AG04449 (cell line): ENCODE measurements at regions not wholly inside any gene's neighbourhood (a gene's known extent, or its start where the extent isn't known, plus 50 kb on each side); places are given as distances from the start of the nearest gene placed in this dataset.

Experiments used
- CTCF ChIA-PET: fragments of 350-600 bp; formaldehyde crosslinking; extraction: SDS; loops from one replicate; lab custom pipeline; 2021; ENCODE audit warnings: antibody characterized with exemption; lab: Yijun Ruan, JAX
- POLR2A ChIA-PET: fragments of 400-600, 350-600 bp; formaldehyde crosslinking; extraction: SDS; loops from one replicate; lab custom pipeline; 2020; ENCODE audit warnings: antibody characterized with exemption, inconsistent platforms; lab: Yijun Ruan, JAX
- DNase-seq: peaks from one replicate; pipeline ENCODE4 v3.0.0-alpha.2; 2010; ENCODE audit warnings: low read depth, low spot score
- H3K4me3 ChIP-seq: 2 replicates; pipeline ENCODE4 v1.5.1; 2011; ENCODE audit warnings: low read depth, mild to moderate bottlenecking, control low read depth, low read length
- TF ChIP-seq, protein P1 (sequence below): IDR thresholded peaks from one replicate; pipeline ENCODE4 v1.5.1; 2011; ENCODE audit warnings: mild to moderate bottlenecking, moderate library complexity, low read length, control low read depth, inconsistent platforms; ENCODE audit not compliant: insufficient read depth; ENCODE audit errors: missing control alignments

GRCh38 chr10:123266971-123267370 is 112.8 kb downstream of the BUB3 start:
- TF ChIP-seq, protein P1, sequence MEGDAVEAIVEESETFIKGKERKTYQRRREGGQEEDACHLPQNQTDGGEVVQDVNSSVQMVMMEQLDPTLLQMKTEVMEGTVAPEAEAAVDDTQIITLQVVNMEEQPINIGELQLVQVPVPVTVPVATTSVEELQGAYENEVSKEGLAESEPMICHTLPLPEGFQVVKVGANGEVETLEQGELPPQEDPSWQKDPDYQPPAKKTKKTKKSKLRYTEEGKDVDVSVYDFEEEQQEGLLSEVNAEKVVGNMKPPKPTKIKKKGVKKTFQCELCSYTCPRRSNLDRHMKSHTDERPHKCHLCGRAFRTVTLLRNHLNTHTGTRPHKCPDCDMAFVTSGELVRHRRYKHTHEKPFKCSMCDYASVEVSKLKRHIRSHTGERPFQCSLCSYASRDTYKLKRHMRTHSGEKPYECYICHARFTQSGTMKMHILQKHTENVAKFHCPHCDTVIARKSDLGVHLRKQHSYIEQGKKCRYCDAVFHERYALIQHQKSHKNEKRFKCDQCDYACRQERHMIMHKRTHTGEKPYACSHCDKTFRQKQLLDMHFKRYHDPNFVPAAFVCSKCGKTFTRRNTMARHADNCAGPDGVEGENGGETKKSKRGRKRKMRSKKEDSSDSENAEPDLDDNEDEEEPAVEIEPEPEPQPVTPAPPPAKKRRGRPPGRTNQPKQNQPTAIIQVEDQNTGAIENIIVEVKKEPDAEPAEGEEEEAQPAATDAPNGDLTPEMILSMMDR: no peak
- POLR2A ChIA-PET: no interaction called here
- H3K4me3 ChIP-seq: no peak overlapping the region
- DNase-seq: no peak
- CTCF ChIA-PET: no interaction called here

DNA sequence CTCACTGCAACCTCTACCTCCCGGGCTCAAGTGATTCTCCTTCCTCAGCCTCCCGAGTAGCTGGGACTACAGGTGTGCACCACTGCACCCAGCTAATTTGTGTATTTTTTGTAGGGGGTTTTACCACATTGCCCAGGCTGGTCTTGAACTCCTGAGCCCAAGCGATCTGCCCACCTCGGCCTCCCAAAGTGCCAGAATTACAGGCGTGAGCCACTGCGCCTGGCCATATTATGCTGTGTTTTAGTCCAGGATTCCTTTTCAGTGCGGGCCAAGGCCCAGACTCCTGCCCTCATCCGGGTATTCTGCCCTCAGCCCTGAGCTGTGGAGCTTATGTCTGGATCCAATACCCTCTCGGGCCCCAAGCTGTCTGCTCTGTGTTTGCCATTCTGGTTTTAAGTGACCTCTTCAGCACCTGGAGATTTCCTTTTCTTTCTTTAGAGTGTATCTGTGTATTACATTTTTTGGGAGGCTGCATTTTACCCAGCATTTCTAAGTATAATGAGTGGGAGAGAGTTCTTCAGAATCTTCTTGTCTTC is 114.9 kb downstream of the BUB3 start:
- POLR2A ChIA-PET: no interaction called here
- CTCF ChIA-PET: no interaction called here
- DNase-seq: no peak
- H3K4me3 ChIP-seq: no peak overlapping the region
- TF ChIP-seq, protein P1: no peak

DNA sequence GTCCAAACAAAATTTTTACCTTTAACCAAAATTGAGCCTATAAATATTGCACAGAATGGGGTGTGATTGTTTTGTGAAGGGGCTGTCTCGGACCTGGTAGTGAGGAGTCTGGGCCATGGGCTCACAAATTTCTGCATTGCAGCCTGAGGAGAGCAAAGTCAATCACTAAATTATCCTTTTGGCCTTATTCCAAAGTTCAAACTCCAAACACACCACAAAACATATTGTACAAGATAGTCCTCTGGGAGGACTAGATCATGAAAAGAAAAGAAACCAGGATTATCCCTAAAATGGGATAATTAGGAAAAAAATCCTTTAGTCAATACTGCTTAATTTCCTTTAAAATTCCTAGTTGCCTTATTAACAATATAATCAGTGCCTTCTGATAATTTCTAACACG is 115.5 kb downstream of the BUB3 start:
- DNase-seq: no peak
- ChIA-PET CTCF (no interaction called here), POLR2A (no interaction called here)
- H3K4me3 ChIP-seq: no peak overlapping the region
- TF ChIP-seq, protein P1: no peak

GRCh38 chr10:123270221-123270620 is 116.0 kb downstream of the BUB3 start:
- TF ChIP-seq, protein P1: no peak
- H3K4me3 ChIP-seq: no peak overlapping the region
- DNase-seq: peak; percentile 23
- ChIA-PET CTCF (no interaction called here), POLR2A (no interaction called here)

- ChIA-PET POLR2A (no interaction called here), CTCF (no interaction called here)
- no peak overlapping the region for H3K4me3 ChIP-seq
- TF ChIP-seq, protein P1: no peak
- no peak for DNase-seq
Measured at GRCh38 chr10:123270806-123271205, 116.6 kb downstream of the BUB3 start.

DNA sequence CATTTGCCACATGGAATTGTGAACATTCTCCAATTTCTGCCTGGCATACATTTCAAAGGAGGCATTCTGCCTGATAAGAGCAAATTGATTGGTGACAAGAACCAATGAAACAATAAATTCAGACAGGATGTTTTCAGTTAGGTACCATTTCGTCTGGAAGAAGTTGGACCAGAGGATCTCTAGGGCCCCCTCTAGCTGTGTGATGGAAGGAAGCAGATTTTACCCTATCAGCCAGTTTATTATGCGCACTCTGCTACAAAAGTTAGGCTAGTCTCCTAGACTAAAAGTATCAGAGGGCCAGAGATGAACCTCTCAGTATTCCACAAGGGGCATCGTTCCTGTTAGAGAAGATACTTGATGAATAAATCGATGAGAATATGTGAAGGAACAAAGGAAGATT is 118.0 kb downstream of the BUB3 start:
- TF ChIP-seq, protein P1: no peak

More for the DNA sequence above, 118.0 kb downstream of the BUB3 start:
- DNase-seq: no peak
- CTCF ChIA-PET: no interaction called here
- no peak overlapping the region for H3K4me3 ChIP-seq
- POLR2A ChIA-PET: no interaction called here
